Endothelial cell of umbilical vein (primary cell): ENCODE measurements at regions not wholly inside any gene's neighbourhood (a gene's known extent, or its start where the extent isn't known, plus 50 kb on each side); places are given as distances from the start of the nearest gene placed in this dataset.

ENCODE experiments used
- BruUV-seq: library from RNA; stranded (reverse); fragments of 400-500 nt; replicated peaks from 2 replicates; lab custom pipeline; 2021; lab: Mats Ljungman, UMichigan
- CTCF ChIA-PET: fragments of 300-600, 350-600 bp; sonication (Branson Sonifier 250); formaldehyde crosslinking; loops from one replicate; lab custom pipeline; 2021; ENCODE audit warnings: antibody characterized with exemption, inconsistent platforms; lab: Charles Lee
- POLR2A ChIA-PET: fragments of 300-600, 350-600 bp; sonication (Branson Sonifier 250); formaldehyde crosslinking; loops from one replicate; lab custom pipeline; 2021; ENCODE audit warnings: antibody characterized with exemption, inconsistent platforms; lab: Charles Lee
- DNase-seq: peaks from one replicate; pipeline ENCODE4 v3.0.0-alpha.2; 2011; ENCODE audit warnings: low read depth, low spot score
- FAIRE-seq: peaks from 2 replicates; lab custom pipeline; 2011; peaks lifted over from hg19 to GRCh38; lab: Jason Lieb, UNC
- H2AFZ ChIP-seq: 2 replicates; pipeline ENCODE4 v1.6.0; 2012; ENCODE audit warnings: low read depth, low read length, control low read depth, inconsistent platforms
- H3K27ac ChIP-seq: 2 replicates; pipeline ENCODE4 v1.5.1; 2011; ENCODE audit warnings: low read depth, mild to moderate bottlenecking, control low read depth, low read length, moderate library complexity; ENCODE audit not compliant: insufficient read depth
- H3K27me3 ChIP-seq, 2 experiments: 2 replicates each; pipeline versions ENCODE4 v1.6.0 to v1.6.1; 2011; ENCODE audit warnings: low read length in 2 of 2, mixed read lengths in 1 of 2; ENCODE audit not compliant: control insufficient read depth in 2 of 2, insufficient read depth in 2 of 2
- H3K36me3 ChIP-seq, 2 experiments: 2 replicates in 1 of 2; 3 replicates in 1 of 2; pipeline ENCODE4 v1.5.1; 2011; ENCODE audit warnings: low read length in 2 of 2, mild to moderate bottlenecking in 1 of 2, moderate library complexity in 1 of 2; ENCODE audit not compliant: control insufficient read depth in 2 of 2, insufficient read depth in 2 of 2; ENCODE audit errors: extremely low read depth in 1 of 2
- H3K4me1 ChIP-seq: 3 replicates; pipeline ENCODE4 v1.5.1; 2011; ENCODE audit warnings: mild to moderate bottlenecking, low read length; ENCODE audit not compliant: control insufficient read depth, insufficient read depth; ENCODE audit errors: extremely low read depth
- H3K4me2 ChIP-seq: 2 replicates; pipeline ENCODE4 v1.6.1; 2011; ENCODE audit warnings: low read length, control low read depth, mixed read lengths; ENCODE audit not compliant: insufficient read depth
- H3K4me3 ChIP-seq, 3 experiments: fragments of 200-600 bp in 1 of 3; sonication (generic), shearing (Covaris generic) in 1 of 3; replicated peaks in 1 of 3; 2 replicates each; pipeline ENCODE4 v1.5.1; 2011 to 2016; ENCODE audit warnings: control low read depth in 3 of 3, low read length in 3 of 3, mild to moderate bottlenecking in 2 of 3, inconsistent platforms in 1 of 3, low read depth in 1 of 3, moderate library complexity in 1 of 3; ENCODE audit not compliant: insufficient read depth in 1 of 3
- H3K79me2 ChIP-seq: 2 replicates; pipeline ENCODE4 v1.6.0; 2012; ENCODE audit warnings: low read length, inconsistent platforms; ENCODE audit not compliant: control insufficient read depth, insufficient read depth
- H3K9ac ChIP-seq: replicated peaks from 2 replicates; pipeline ENCODE3; 2011; ENCODE audit warnings: low read length, control low read depth; ENCODE audit not compliant: insufficient read depth; ENCODE audit errors: extremely low read depth
- H3K9me1 ChIP-seq: replicated peaks from 3 replicates; pipeline ENCODE4 v1.6.0; 2011; ENCODE audit warnings: mild to moderate bottlenecking, low read length; ENCODE audit not compliant: control insufficient read depth, insufficient read depth; ENCODE audit errors: extremely low read depth
- H3K9me3 ChIP-seq: replicated peaks from 2 replicates; pipeline ENCODE4 v1.5.1; 2012; ENCODE audit warnings: low read length, inconsistent platforms; ENCODE audit not compliant: control insufficient read depth, insufficient read depth
- H4K20me1 ChIP-seq: replicated peaks from 2 replicates; pipeline ENCODE3; 2011; ENCODE audit warnings: mild to moderate bottlenecking, low read length; ENCODE audit not compliant: control insufficient read depth, insufficient read depth; ENCODE audit errors: extremely low read depth
- EZH2 ChIP-seq: IDR thresholded peaks from 2 replicates; pipeline ENCODE4 v1.6.1; 2012; ENCODE audit warnings: borderline replicate concordance, low read depth, mild to moderate bottlenecking, moderate library complexity, low read length, inconsistent platforms; ENCODE audit not compliant: severe bottlenecking
- FOS ChIP-seq: IDR thresholded peaks from 2 replicates; pipeline ENCODE4 v1.6.1; 2011; ENCODE audit warnings: mild to moderate bottlenecking, low read length, moderate library complexity, borderline replicate concordance; ENCODE audit not compliant: insufficient read depth
- GATA2 ChIP-seq: IDR thresholded peaks from 2 replicates; pipeline ENCODE4 v1.7.0; 2011; ENCODE audit warnings: low read depth, mild to moderate bottlenecking, moderate library complexity, mixed read lengths, low read length; ENCODE audit not compliant: insufficient read length, insufficient read depth
- JUN ChIP-seq: IDR thresholded peaks from 2 replicates; pipeline ENCODE4 v1.6.1; 2011; ENCODE audit warnings: borderline replicate concordance, low read depth; ENCODE audit not compliant: insufficient read length, insufficient read depth
- MYC ChIP-seq: IDR thresholded peaks from one replicate; pipeline ENCODE4 v1.6.1; 2011; ENCODE audit warnings: mild to moderate bottlenecking, low read depth, low read length
- POLR2A ChIP-seq: IDR thresholded peaks from 2 replicates; pipeline ENCODE4 v1.6.1; 2012; ENCODE audit warnings: low read depth, mild to moderate bottlenecking, control low read depth, low read length
- POLR2AphosphoS5 ChIP-seq: IDR thresholded peaks from 2 replicates; pipeline ENCODE4 v1.6.1; 2012; ENCODE audit warnings: low read depth, mild to moderate bottlenecking, control low read depth, low read length, moderate library complexity; ENCODE audit not compliant: insufficient read depth
- dilution Hi-C: fragments of 300-500 bp; cut with MboI; formaldehyde crosslinking; loops from one replicate; pipeline ENCODE4 v1.15.0; 2019; ENCODE audit warnings: low sequenced_read_pairs; ENCODE audit not compliant: extremely low pct_ligation_motif_present
- intact Hi-C: fragments of 100-400 bp; cut with micrococcal nuclease; formaldehyde crosslinking; loops from one replicate; pipeline ENCODE4 v1.10.0; 2022
- TF ChIP-seq, protein P1 (sequence below), 2 donors: IDR thresholded peaks; 1 replicate in 1 of 2; 2 replicates in 1 of 2; pipeline ENCODE4 v1.5.1; 2011; ENCODE audit warnings: low read length in 2 of 2, mild to moderate bottlenecking in 2 of 2, moderate library complexity in 2 of 2, control low read depth in 1 of 2, inconsistent platforms in 1 of 2, low read depth in 1 of 2; ENCODE audit not compliant: insufficient read depth in 1 of 2; ENCODE audit errors: extremely low read depth in 1 of 2
- TF ChIP-seq, protein P2 (sequence below): IDR thresholded peaks from 2 replicates; pipeline ENCODE4 v1.6.1; 2011; ENCODE audit not compliant: insufficient read depth, insufficient read length

DNA sequence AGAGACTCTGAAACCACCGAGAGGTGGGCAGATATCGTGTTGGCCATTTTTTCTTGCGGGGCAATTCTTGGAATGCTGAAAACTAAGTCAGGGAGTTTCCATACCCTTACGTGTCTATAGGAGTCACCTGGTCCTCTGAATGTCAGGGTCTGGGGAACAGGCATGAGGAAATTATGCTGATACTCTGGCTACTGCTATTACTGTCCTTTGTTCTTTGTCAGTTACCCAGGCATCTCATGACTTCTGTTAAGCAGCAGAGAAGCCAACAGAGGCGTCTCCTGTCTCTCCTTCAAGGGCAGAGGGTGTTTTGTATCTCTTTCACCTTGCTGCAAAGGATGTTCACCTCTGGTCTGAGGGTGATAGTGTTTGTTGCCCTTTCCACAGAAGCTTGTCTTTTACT lies 559.5 kb upstream of the CCDC54 start:
- H4K20me1 ChIP-seq = no peaks in the 10 kb centered on the region
- dilution Hi-C loops = no loop called here
- H3K79me2 ChIP-seq = no peaks in the 10 kb centered on the region
- H3K27me3 ChIP-seq = no peaks in the 10 kb centered on the region
- no peak for FAIRE-seq
- DNase-seq = no peak
- H2AFZ ChIP-seq = no peak overlapping the region
- no peak overlapping the region for H3K27ac ChIP-seq
- no peaks in the 10 kb centered on the region for H3K4me1 ChIP-seq
- no peak overlapping the region for H3K9ac ChIP-seq
- BruUV-seq = no TSS peak
- H3K4me2 ChIP-seq = no peak overlapping the region
- H3K4me3 ChIP-seq = no peak overlapping the region
- no peaks in the 10 kb centered on the region for H3K9me1 ChIP-seq
- CTCF ChIA-PET = interaction anchor here (1.4 kb wide), 2 partner anchors 25 to 114 kb away, joined by 3 to 5 read pairs; no protein-coding TSS in a partner anchor
- POLR2A ChIA-PET = no interaction called here
- no peak for TF ChIP-seq POLR2A
- TF ChIP-seq FOS = no peak
- no peak for TF ChIP-seq JUN
- no peak for TF ChIP-seq POLR2AphosphoS5
- no peak for TF ChIP-seq EZH2
- TF ChIP-seq GATA2 = no peak
- TF ChIP-seq MYC = no peak
- TF ChIP-seq, protein P1, sequence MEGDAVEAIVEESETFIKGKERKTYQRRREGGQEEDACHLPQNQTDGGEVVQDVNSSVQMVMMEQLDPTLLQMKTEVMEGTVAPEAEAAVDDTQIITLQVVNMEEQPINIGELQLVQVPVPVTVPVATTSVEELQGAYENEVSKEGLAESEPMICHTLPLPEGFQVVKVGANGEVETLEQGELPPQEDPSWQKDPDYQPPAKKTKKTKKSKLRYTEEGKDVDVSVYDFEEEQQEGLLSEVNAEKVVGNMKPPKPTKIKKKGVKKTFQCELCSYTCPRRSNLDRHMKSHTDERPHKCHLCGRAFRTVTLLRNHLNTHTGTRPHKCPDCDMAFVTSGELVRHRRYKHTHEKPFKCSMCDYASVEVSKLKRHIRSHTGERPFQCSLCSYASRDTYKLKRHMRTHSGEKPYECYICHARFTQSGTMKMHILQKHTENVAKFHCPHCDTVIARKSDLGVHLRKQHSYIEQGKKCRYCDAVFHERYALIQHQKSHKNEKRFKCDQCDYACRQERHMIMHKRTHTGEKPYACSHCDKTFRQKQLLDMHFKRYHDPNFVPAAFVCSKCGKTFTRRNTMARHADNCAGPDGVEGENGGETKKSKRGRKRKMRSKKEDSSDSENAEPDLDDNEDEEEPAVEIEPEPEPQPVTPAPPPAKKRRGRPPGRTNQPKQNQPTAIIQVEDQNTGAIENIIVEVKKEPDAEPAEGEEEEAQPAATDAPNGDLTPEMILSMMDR (IDR thresholded peaks at IDR 0.05; ENCODE audit: extremely low read depth in 1 of 2, insufficient read depth in 1 of 2, low read depth in 1 of 2, low read length in 2 of 2) = no peak
- TF ChIP-seq, protein P2, sequence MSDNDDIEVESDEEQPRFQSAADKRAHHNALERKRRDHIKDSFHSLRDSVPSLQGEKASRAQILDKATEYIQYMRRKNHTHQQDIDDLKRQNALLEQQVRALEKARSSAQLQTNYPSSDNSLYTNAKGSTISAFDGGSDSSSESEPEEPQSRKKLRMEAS = no peak
- no peaks in the 10 kb centered on the region for H3K36me3 ChIP-seq
- intact Hi-C loops = no loop called here
- H3K9me3 ChIP-seq = no peaks in the 10 kb centered on the region
